CD4-positive, alpha-beta T cell (primary cell): ENCODE measurements at regions not wholly inside any gene's neighbourhood (a gene's known extent, or its start where the extent isn't known, plus 50 kb on each side); places are given as distances from the start of the nearest gene placed in this dataset.
"Not testable (repeated sequence)": the region's sequence is repeated elsewhere in the genome, so short reads cannot be mapped to it uniquely, and the experiment has no call there.

Experiments
- ATAC-seq: fragments of 200-7000 bp; cut with Tn5 transposase; one replicate; pipeline ENCODE4 v1.10.0; 2022; ENCODE audit warnings: mild to moderate bottlenecking; ENCODE audit not compliant: poor library complexity
- CTCF ChIA-PET: fragments of 350-600 bp; sonication (Branson Sonifier 250); formaldehyde crosslinking; loops from one replicate; lab custom pipeline; 2021; ENCODE audit warnings: antibody characterized with exemption, inconsistent platforms; lab: Charles Lee
- POLR2A ChIA-PET: fragments of 350-600 bp; sonication (Branson Sonifier 250); formaldehyde crosslinking; loops from one replicate; lab custom pipeline; 2021; ENCODE audit warnings: antibody characterized with exemption, inconsistent platforms; lab: Charles Lee
- DNase-seq, 14 experiments: peaks; one replicate each; pipeline ENCODE4 v3.0.0-alpha.2; 2013 to 2020; ENCODE audit warnings: mixed read lengths in 2 of 14
- H3K27ac ChIP-seq, 2 donors: one replicate each; pipeline versions ENCODE4 v1.5.1 to v1.7.0; 2013; ENCODE audit warnings: low read length in 2 of 2, low read depth in 1 of 2, mild to moderate bottlenecking in 1 of 2
- H3K27me3 ChIP-seq, 2 experiments: 1 replicate in 1 of 2; 2 replicates in 1 of 2; pipeline versions ENCODE4 v1.6.1 to v1.7.0; 2013; ENCODE audit warnings: low read length in 2 of 2, control low read depth in 1 of 2, mild to moderate bottlenecking in 1 of 2, moderate library complexity in 1 of 2; ENCODE audit not compliant: insufficient read depth in 2 of 2, control insufficient read depth in 1 of 2
- H3K36me3 ChIP-seq: one replicate; pipeline ENCODE4 v1.6.1; 2013; ENCODE audit warnings: low read length, control low read depth; ENCODE audit not compliant: insufficient read depth
- H3K4me1 ChIP-seq: one replicate; pipeline ENCODE4 v1.6.1; 2013; ENCODE audit warnings: low read length, control low read depth; ENCODE audit not compliant: insufficient read depth
- H3K4me3 ChIP-seq: one replicate; pipeline ENCODE4 v1.5.1; 2013; ENCODE audit warnings: mild to moderate bottlenecking, low read length, moderate library complexity
- H3K9me3 ChIP-seq, 2 experiments: 1 replicate in 1 of 2; 2 replicates in 1 of 2; pipeline versions ENCODE4 v1.6.1 to v1.7.0; 2013; ENCODE audit warnings: low read length in 2 of 2, mild to moderate bottlenecking in 2 of 2, control low read depth in 1 of 2, moderate library complexity in 1 of 2; ENCODE audit not compliant: control insufficient read depth in 1 of 2, insufficient read depth in 1 of 2
- H3K27ac Mint-ChIP-seq: one replicate; pipeline ENCODE4 v1.8.0; 2020; ENCODE audit warnings: mixed read lengths
- H3K27me3 Mint-ChIP-seq: one replicate; pipeline ENCODE4 v1.8.0; 2021; ENCODE audit warnings: mixed read lengths
- H3K36me3 Mint-ChIP-seq: one replicate; pipeline ENCODE4 v1.8.0; 2021; ENCODE audit warnings: low read depth, mixed read lengths
- H3K4me1 Mint-ChIP-seq: one replicate; pipeline ENCODE4 v1.8.0; 2021; ENCODE audit warnings: low read depth, mixed read lengths
- H3K4me3 Mint-ChIP-seq: one replicate; pipeline ENCODE4 v1.8.0; 2020; ENCODE audit warnings: mild to moderate bottlenecking, mixed read lengths
- H3K9me3 Mint-ChIP-seq: one replicate; pipeline ENCODE4 v1.8.0; 2020; ENCODE audit warnings: mixed read lengths
- intact Hi-C, 2 experiments: fragments of 100-400 bp; cut with DNase I in 1 of 2; cut with micrococcal nuclease in 1 of 2; formaldehyde crosslinking; loops; one replicate each; pipeline versions ENCODE4 v1.15.1 to v1.9.0; 2023 to 2025; cut with DNase I, micrococcal nuclease
- TF ChIP-seq, protein P1 (sequence below): fragments of 200-600 bp; IDR thresholded peaks from one replicate; pipeline ENCODE4 v1.8.0; 2022; ENCODE audit warnings: antibody characterized with exemption, mild to moderate bottlenecking

DNA sequence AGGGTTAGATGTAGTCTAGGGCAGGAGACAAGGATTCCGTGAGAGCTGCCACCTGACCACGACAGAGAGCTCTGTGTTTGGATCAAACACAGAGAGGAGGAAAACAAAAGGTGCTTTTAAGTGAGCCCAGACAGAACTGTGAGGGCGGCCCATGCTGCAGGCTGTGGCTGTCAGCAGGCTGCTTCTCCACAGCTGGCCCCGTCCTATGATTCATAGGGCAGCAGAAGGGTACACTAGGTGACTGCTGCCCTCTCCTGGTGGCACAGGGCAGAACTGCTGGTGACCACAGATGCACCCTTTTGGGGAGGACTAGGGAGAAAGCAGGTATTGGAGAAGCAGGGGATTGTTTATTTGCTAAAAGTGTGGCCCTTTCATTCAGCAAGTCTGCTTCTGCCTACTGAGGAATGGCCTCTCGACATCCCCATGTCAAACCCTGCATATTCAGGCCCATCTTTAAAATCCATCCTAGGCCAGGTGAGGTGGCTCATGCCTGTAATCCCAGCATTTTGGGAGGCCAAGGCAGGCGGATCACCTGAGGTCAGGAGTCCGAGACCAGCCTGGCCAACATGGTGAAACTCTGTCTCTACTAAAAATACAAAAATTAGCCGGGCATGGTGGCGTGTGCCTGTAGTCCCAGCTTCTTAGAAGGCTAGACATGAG lies 234.4 kb upstream of the FRG2C start:
- TF ChIP-seq, protein P1, sequence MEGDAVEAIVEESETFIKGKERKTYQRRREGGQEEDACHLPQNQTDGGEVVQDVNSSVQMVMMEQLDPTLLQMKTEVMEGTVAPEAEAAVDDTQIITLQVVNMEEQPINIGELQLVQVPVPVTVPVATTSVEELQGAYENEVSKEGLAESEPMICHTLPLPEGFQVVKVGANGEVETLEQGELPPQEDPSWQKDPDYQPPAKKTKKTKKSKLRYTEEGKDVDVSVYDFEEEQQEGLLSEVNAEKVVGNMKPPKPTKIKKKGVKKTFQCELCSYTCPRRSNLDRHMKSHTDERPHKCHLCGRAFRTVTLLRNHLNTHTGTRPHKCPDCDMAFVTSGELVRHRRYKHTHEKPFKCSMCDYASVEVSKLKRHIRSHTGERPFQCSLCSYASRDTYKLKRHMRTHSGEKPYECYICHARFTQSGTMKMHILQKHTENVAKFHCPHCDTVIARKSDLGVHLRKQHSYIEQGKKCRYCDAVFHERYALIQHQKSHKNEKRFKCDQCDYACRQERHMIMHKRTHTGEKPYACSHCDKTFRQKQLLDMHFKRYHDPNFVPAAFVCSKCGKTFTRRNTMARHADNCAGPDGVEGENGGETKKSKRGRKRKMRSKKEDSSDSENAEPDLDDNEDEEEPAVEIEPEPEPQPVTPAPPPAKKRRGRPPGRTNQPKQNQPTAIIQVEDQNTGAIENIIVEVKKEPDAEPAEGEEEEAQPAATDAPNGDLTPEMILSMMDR = peak; percentile 62
- not testable (repeated sequence) for H3K27ac ChIP-seq
- peak; percentile 35 to 82 (median 61) for DNase-seq

GRCh38 chr3:75430406-75430805 lies 233.7 kb upstream of the FRG2C start:
- H3K27me3 Mint-ChIP-seq, POLR2A ChIA-PET, intact Hi-C loops, H3K9me3 Mint-ChIP-seq, H3K27ac ChIP-seq, H3K27ac Mint-ChIP-seq, CTCF ChIA-PET, H3K4me3 Mint-ChIP-seq, H3K9me3 ChIP-seq, ATAC-seq, H3K4me1 ChIP-seq, H3K4me3 ChIP-seq, H3K36me3 ChIP-seq, H3K27me3 ChIP-seq, DNase-seq: not testable (repeated sequence)
- Mint-ChIP-seq H3K36me3 (peaks cover 34% of the 10 kb centered on the region), H3K4me1 (peaks cover 27% of the 10 kb centered on the region)

More for the DNA sequence above, 234.4 kb upstream of the FRG2C start:
- H3K27me3 Mint-ChIP-seq, H3K4me3 ChIP-seq, CTCF ChIA-PET, H3K9me3 Mint-ChIP-seq, H3K36me3 ChIP-seq, H3K27ac Mint-ChIP-seq, H3K9me3 ChIP-seq, H3K27me3 ChIP-seq, ATAC-seq, POLR2A ChIA-PET, H3K4me1 ChIP-seq: not testable (repeated sequence)
- intact Hi-C loops = loop anchor here in 1 of 2 experiments (5.0 kb wide), 1 partner anchor 237 kb away; no protein-coding TSS in a partner anchor
- peaks cover 23% of the 10 kb centered on the region for H3K4me1 Mint-ChIP-seq
- H3K36me3 Mint-ChIP-seq = peaks cover 31% of the 10 kb centered on the region
- H3K4me3 Mint-ChIP-seq = peak overlapping the region; percentile 58

GRCh38 chr3:75431120-75431519 lies 233.0 kb upstream of the FRG2C start:
- ATAC-seq, CTCF ChIA-PET, H3K27ac Mint-ChIP-seq, H3K9me3 ChIP-seq, H3K9me3 Mint-ChIP-seq, intact Hi-C loops, H3K36me3 ChIP-seq, POLR2A ChIA-PET, H3K27me3 Mint-ChIP-seq, H3K4me3 ChIP-seq, H3K27ac ChIP-seq, H3K27me3 ChIP-seq, DNase-seq: not testable (repeated sequence)
- Mint-ChIP-seq H3K36me3 (peaks cover 28% of the 10 kb centered on the region), H3K4me3 (peak overlapping the region; percentile 38), H3K4me1 (peaks cover 29% of the 10 kb centered on the region)
- H3K4me1 ChIP-seq = peaks cover 11% of the 10 kb centered on the region

DNA sequence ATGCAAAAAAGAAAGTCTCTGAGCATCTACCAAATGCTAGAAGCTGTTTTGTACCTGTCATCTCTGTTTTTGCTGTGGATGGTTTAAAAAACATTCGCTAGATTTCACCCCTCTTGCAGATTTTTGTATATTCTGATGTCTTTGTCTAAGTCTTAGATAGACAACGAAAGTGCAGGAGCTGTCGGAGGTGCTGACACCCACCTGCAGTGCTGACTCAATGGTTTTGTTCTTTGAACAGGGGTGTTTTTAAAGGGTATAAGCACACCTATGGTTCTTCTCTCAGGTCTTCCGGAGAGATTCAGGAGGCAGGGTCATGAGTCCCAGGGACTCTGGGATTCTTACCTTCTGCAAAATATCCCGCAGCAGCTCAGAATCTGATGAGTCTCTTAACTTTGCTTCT lies 231.7 kb upstream of the FRG2C start:
- ATAC-seq, H3K27me3 Mint-ChIP-seq, H3K27me3 ChIP-seq, H3K36me3 ChIP-seq, H3K27ac Mint-ChIP-seq, POLR2A ChIA-PET, intact Hi-C loops, H3K4me3 ChIP-seq, H3K27ac ChIP-seq, DNase-seq, CTCF ChIA-PET, H3K9me3 ChIP-seq, H3K9me3 Mint-ChIP-seq: not testable (repeated sequence)
- peaks cover 14% of the 10 kb centered on the region for H3K4me1 ChIP-seq
- H3K4me1 Mint-ChIP-seq = peaks cover 33% of the 10 kb centered on the region
- peaks cover 20% of the 10 kb centered on the region for H3K36me3 Mint-ChIP-seq
- H3K4me3 Mint-ChIP-seq = peak overlapping the region; percentile 67

GRCh38 chr3:75432885-75433284 lies 231.2 kb upstream of the FRG2C start:
- H3K27ac ChIP-seq, CTCF ChIA-PET, H3K4me3 ChIP-seq, H3K27me3 Mint-ChIP-seq, H3K36me3 ChIP-seq, ATAC-seq, intact Hi-C loops, POLR2A ChIA-PET, H3K27me3 ChIP-seq, H3K9me3 Mint-ChIP-seq, H3K9me3 ChIP-seq: not testable (repeated sequence)
- DNase-seq = peak in 2 of 14 experiments; percentile 25 to 52
- Mint-ChIP-seq H3K4me3 (peak overlapping the region; percentile 89), H3K27ac (peak overlapping the region; percentile 97), H3K36me3 (peaks cover 20% of the 10 kb centered on the region), H3K4me1 (peaks cover 33% of the 10 kb centered on the region)
- peaks cover 14% of the 10 kb centered on the region for H3K4me1 ChIP-seq

DNA sequence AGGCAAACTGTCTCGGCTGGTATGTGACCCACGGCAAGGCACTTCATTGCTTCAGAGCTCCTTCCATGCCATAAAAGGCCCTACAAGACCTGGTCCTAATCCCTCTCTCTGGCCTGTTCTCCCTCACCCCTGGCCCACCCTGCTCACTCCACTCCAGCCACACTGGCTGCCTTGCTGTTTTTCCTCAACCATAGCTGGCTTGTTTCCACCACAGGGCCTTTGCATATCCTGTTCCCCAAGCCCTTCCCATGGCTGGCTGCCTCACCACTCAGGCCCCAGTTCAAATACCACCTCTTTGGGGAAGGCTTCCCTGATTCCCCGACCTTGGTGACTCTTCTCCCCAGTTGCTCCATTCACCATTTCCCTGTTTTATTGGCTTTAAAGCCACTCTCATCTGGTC lies 230.8 kb upstream of the FRG2C start:
- POLR2A ChIA-PET, DNase-seq, H3K9me3 Mint-ChIP-seq, H3K27me3 ChIP-seq, intact Hi-C loops, H3K4me3 ChIP-seq, H3K27ac ChIP-seq, H3K36me3 ChIP-seq, H3K27me3 Mint-ChIP-seq, ATAC-seq, H3K9me3 ChIP-seq, CTCF ChIA-PET: not testable (repeated sequence)
- peaks cover 14% of the 10 kb centered on the region for H3K4me1 ChIP-seq
- peak overlapping the region; percentile 89 for H3K4me3 Mint-ChIP-seq
- peaks cover 33% of the 10 kb centered on the region for H3K4me1 Mint-ChIP-seq
- peaks cover 19% of the 10 kb centered on the region for H3K36me3 Mint-ChIP-seq
- H3K27ac Mint-ChIP-seq = peak overlapping the region; percentile 97
